ENCODE measurements at regions not wholly inside any gene's neighbourhood (a gene's known extent, or its start where the extent isn't known, plus 50 kb on each side); places are given as distances from the start of the nearest gene placed in this dataset.

- no peak for DNase-seq (ENCODE audit: low read depth, low spot score)
- H3K9me3 ChIP-seq (ENCODE audit: insufficient read depth, low read length), result no peaks in the 10 kb centered on the region
- no peak overlapping the region for H3K9ac ChIP-seq (ENCODE audit: insufficient read length, low read depth)
- no peak for TF ChIP-seq ZNF274 (IDR thresholded peaks at IDR 0.05; ENCODE audit: low read depth, low read length)
- no peak for TF ChIP-seq SUZ12 (IDR thresholded peaks at IDR 0.05; ENCODE audit: extremely low read depth, insufficient read depth, insufficient read length)
- no peak for TF ChIP-seq YY1 (IDR thresholded peaks at IDR 0.05; ENCODE audit: insufficient read depth, insufficient read length)
- H3K27me3 ChIP-seq (ENCODE audit: insufficient read depth, insufficient read length), result no peaks in the 10 kb centered on the region
- no peak overlapping the region for H3K4me3 ChIP-seq (ENCODE audit: insufficient read length, low read depth)
- no peaks in the 10 kb centered on the region for H3K36me3 ChIP-seq (ENCODE audit: insufficient read depth, insufficient read length, low read length)
- H3K4me1 ChIP-seq (ENCODE audit: insufficient read depth, insufficient read length), result no peaks in the 10 kb centered on the region
Observed at GRCh38 chr21:21807598-21807903, 809.3 kb downstream of the NCAM2 start.

- no peak for TF ChIP-seq ZNF274 (IDR thresholded peaks at IDR 0.05; ENCODE audit: low read depth, low read length)
- no peak for TF ChIP-seq SUZ12 (IDR thresholded peaks at IDR 0.05; ENCODE audit: extremely low read depth, insufficient read depth, insufficient read length)
- no peak for DNase-seq (ENCODE audit: low read depth, low spot score)
- Histone ChIP-seq H3K4me1 (ENCODE audit: insufficient read depth, insufficient read length) (no peaks in the 10 kb centered on the region), H3K9ac (ENCODE audit: insufficient read length, low read depth) (no peak overlapping the region), H3K36me3 (ENCODE audit: insufficient read depth, insufficient read length, low read length) (no peaks in the 10 kb centered on the region), H3K27me3 (ENCODE audit: insufficient read depth, insufficient read length) (no peaks in the 10 kb centered on the region), H3K9me3 (ENCODE audit: insufficient read depth, low read length) (no peaks in the 10 kb centered on the region), H3K4me3 (ENCODE audit: insufficient read length, low read depth) (no peak overlapping the region)
Observed at GRCh38 chr21:21813289-21813688, 815.1 kb downstream of the NCAM2 start.

- TF ChIP-seq YY1 (IDR thresholded peaks at IDR 0.05; ENCODE audit: insufficient read depth, insufficient read length), result no peak
- TF ChIP-seq SUZ12 (IDR thresholded peaks at IDR 0.05; ENCODE audit: extremely low read depth, insufficient read depth, insufficient read length), result no peak
- no peak for TF ChIP-seq ZNF274 (IDR thresholded peaks at IDR 0.05; ENCODE audit: low read depth, low read length)
- no peaks in the 10 kb centered on the region for H3K4me1 ChIP-seq (ENCODE audit: insufficient read depth, insufficient read length)
- no peaks in the 10 kb centered on the region for H3K27me3 ChIP-seq (ENCODE audit: insufficient read depth, insufficient read length)
- H3K9ac ChIP-seq (ENCODE audit: insufficient read length, low read depth), result no peak overlapping the region
- H3K4me3 ChIP-seq (ENCODE audit: insufficient read length, low read depth), result no peak overlapping the region
- no peak for DNase-seq (ENCODE audit: low read depth, low spot score)
- H3K9me3 ChIP-seq (ENCODE audit: insufficient read depth, low read length), result no peaks in the 10 kb centered on the region
- no peaks in the 10 kb centered on the region for H3K36me3 ChIP-seq (ENCODE audit: insufficient read depth, insufficient read length, low read length)
Observed at GRCh38 chr21:21813934-21814333, 815.7 kb downstream of the NCAM2 start.

- TF ChIP-seq ZNF274 (IDR thresholded peaks at IDR 0.05; ENCODE audit: low read depth, low read length) (no peak), SUZ12 (IDR thresholded peaks at IDR 0.05; ENCODE audit: extremely low read depth, insufficient read depth, insufficient read length) (no peak), YY1 (IDR thresholded peaks at IDR 0.05; ENCODE audit: insufficient read depth, insufficient read length) (no peak)
- H3K9me3 ChIP-seq (ENCODE audit: insufficient read depth, low read length), result no peaks in the 10 kb centered on the region
Observed at GRCh38 chr21:21816778-21817177, 818.6 kb downstream of the NCAM2 start.

GRCh38 chr21:21818898-21819297 lies 820.7 kb downstream of the NCAM2 start:
- no peaks in the 10 kb centered on the region for H3K4me1 ChIP-seq (ENCODE audit: insufficient read depth, insufficient read length)
- no peak overlapping the region for H3K9ac ChIP-seq (ENCODE audit: insufficient read length, low read depth)
- no peaks in the 10 kb centered on the region for H3K9me3 ChIP-seq (ENCODE audit: insufficient read depth, low read length)
- no peaks in the 10 kb centered on the region for H3K27me3 ChIP-seq (ENCODE audit: insufficient read depth, insufficient read length)
- DNase-seq (ENCODE audit: low read depth, low spot score), result no peak
- TF ChIP-seq SUZ12 (IDR thresholded peaks at IDR 0.05; ENCODE audit: extremely low read depth, insufficient read depth, insufficient read length) (no peak), ZNF274 (IDR thresholded peaks at IDR 0.05; ENCODE audit: low read depth, low read length) (no peak), YY1 (IDR thresholded peaks at IDR 0.05; ENCODE audit: insufficient read depth, insufficient read length) (no peak)
- H3K4me3 ChIP-seq (ENCODE audit: insufficient read length, low read depth), result no peak overlapping the region
- H3K36me3 ChIP-seq (ENCODE audit: insufficient read depth, insufficient read length, low read length), result no peaks in the 10 kb centered on the region

More at GRCh38 chr21:21816778-21817177, 818.6 kb downstream of the NCAM2 start:
- no peaks in the 10 kb centered on the region for H3K36me3 ChIP-seq (ENCODE audit: insufficient read depth, insufficient read length, low read length)
- H3K4me1 ChIP-seq (ENCODE audit: insufficient read depth, insufficient read length), result no peaks in the 10 kb centered on the region
- DNase-seq (ENCODE audit: low read depth, low spot score), result no peak
- no peak overlapping the region for H3K9ac ChIP-seq (ENCODE audit: insufficient read length, low read depth)
- H3K27me3 ChIP-seq (ENCODE audit: insufficient read depth, insufficient read length), result no peaks in the 10 kb centered on the region
- H3K4me3 ChIP-seq (ENCODE audit: insufficient read length, low read depth), result no peak overlapping the region

- TF ChIP-seq ZNF274 (IDR thresholded peaks at IDR 0.05; ENCODE audit: low read depth, low read length) (no peak), SUZ12 (IDR thresholded peaks at IDR 0.05; ENCODE audit: extremely low read depth, insufficient read depth, insufficient read length) (no peak), YY1 (IDR thresholded peaks at IDR 0.05; ENCODE audit: insufficient read depth, insufficient read length) (no peak)
- Histone ChIP-seq H3K4me1 (ENCODE audit: insufficient read depth, insufficient read length) (no peaks in the 10 kb centered on the region), H3K36me3 (ENCODE audit: insufficient read depth, insufficient read length, low read length) (no peaks in the 10 kb centered on the region), H3K9ac (ENCODE audit: insufficient read length, low read depth) (no peak overlapping the region), H3K4me3 (ENCODE audit: insufficient read length, low read depth) (no peak overlapping the region), H3K9me3 (ENCODE audit: insufficient read depth, low read length) (no peaks in the 10 kb centered on the region), H3K27me3 (ENCODE audit: insufficient read depth, insufficient read length) (no peaks in the 10 kb centered on the region)
- DNase-seq (ENCODE audit: low read depth, low spot score), result no peak
Observed at GRCh38 chr21:21828130-21828529, 829.9 kb downstream of the NCAM2 start.

- Histone ChIP-seq H3K9me3 (ENCODE audit: insufficient read depth, low read length) (no peaks in the 10 kb centered on the region), H3K36me3 (ENCODE audit: insufficient read depth, insufficient read length, low read length) (no peaks in the 10 kb centered on the region), H3K4me3 (ENCODE audit: insufficient read length, low read depth) (no peak overlapping the region), H3K9ac (ENCODE audit: insufficient read length, low read depth) (no peak overlapping the region), H3K27me3 (ENCODE audit: insufficient read depth, insufficient read length) (no peaks in the 10 kb centered on the region), H3K4me1 (ENCODE audit: insufficient read depth, insufficient read length) (no peaks in the 10 kb centered on the region)
- no peak for TF ChIP-seq SUZ12 (IDR thresholded peaks at IDR 0.05; ENCODE audit: extremely low read depth, insufficient read depth, insufficient read length)
- no peak for TF ChIP-seq YY1 (IDR thresholded peaks at IDR 0.05; ENCODE audit: insufficient read depth, insufficient read length)
- TF ChIP-seq ZNF274 (IDR thresholded peaks at IDR 0.05; ENCODE audit: low read depth, low read length), result no peak
- no peak for DNase-seq (ENCODE audit: low read depth, low spot score)
Observed at GRCh38 chr21:21831036-21831435, 832.8 kb downstream of the NCAM2 start.

GRCh38 chr21:21845901-21846300 lies 847.7 kb downstream of the NCAM2 start:
- TF ChIP-seq SUZ12 (IDR thresholded peaks at IDR 0.05; ENCODE audit: extremely low read depth, insufficient read depth, insufficient read length) (no peak), YY1 (IDR thresholded peaks at IDR 0.05; ENCODE audit: insufficient read depth, insufficient read length) (no peak), ZNF274 (IDR thresholded peaks at IDR 0.05; ENCODE audit: low read depth, low read length) (no peak)

More at GRCh38 chr21:21845901-21846300, 847.7 kb downstream of the NCAM2 start:
- H3K36me3 ChIP-seq (ENCODE audit: insufficient read depth, insufficient read length, low read length), result no peaks in the 10 kb centered on the region
- no peak overlapping the region for H3K4me3 ChIP-seq (ENCODE audit: insufficient read length, low read depth)
- no peak for DNase-seq (ENCODE audit: low read depth, low spot score)
- no peaks in the 10 kb centered on the region for H3K27me3 ChIP-seq (ENCODE audit: insufficient read depth, insufficient read length)
- H3K9ac ChIP-seq (ENCODE audit: insufficient read length, low read depth), result no peak overlapping the region
- no peaks in the 10 kb centered on the region; the same call in 1 of the 2 replicates for H3K9me3 ChIP-seq (ENCODE audit: insufficient read depth, low read length)
- H3K4me1 ChIP-seq (ENCODE audit: insufficient read depth, insufficient read length), result no peaks in the 10 kb centered on the region

Data from NT2/D1 (cell line).